Body of pancreas (tissue), 4 donors: ENCODE measurements at regions not wholly inside any gene's neighbourhood (a gene's known extent, or its start where the extent isn't known, plus 50 kb on each side); places are given as distances from the start of the nearest gene placed in this dataset.

Experiments used
- ATAC-seq: fragments of 150-250 bp; one replicate; pipeline ENCODE4 v1.9.1; 2016
- DNase-seq, 4 donors: peaks; one replicate each; pipeline ENCODE4 v3.0.0-alpha.2; 2019
- H3K27ac ChIP-seq, 4 donors: fragments of 200-600 bp; sonication (generic); 1 replicate in 3 of 4; 2 replicates in 1 of 4; pipeline versions ENCODE4 v1.5.1 to v1.6.1; 2016 to 2019; ENCODE audit warnings: mild to moderate bottlenecking in 1 of 4, mixed read lengths in 1 of 4, moderate library complexity in 1 of 4
- H3K27me3 ChIP-seq, 2 donors: fragments of 200-600 bp; sonication (generic); one replicate each; pipeline ENCODE4 v1.6.0; 2016; ENCODE audit warnings: mild to moderate bottlenecking in 1 of 2
- H3K36me3 ChIP-seq, 2 donors: fragments of 200-600 bp; sonication (generic); replicated peaks in 1 of 2; 2 replicates each; pipeline ENCODE4 v1.5.1; 2016; ENCODE audit warnings: low read depth in 2 of 2; ENCODE audit not compliant: insufficient read depth in 1 of 2
- H3K4me1 ChIP-seq: fragments of 200-600 bp; sonication (generic); one replicate; pipeline ENCODE4 v1.6.0; 2016
- H3K4me3 ChIP-seq, 2 donors: fragments of 200-600 bp; sonication (generic); 1 replicate in 1 of 2; 2 replicates in 1 of 2; pipeline ENCODE4 v1.5.1; 2016 to 2019
- H3K9me3 ChIP-seq, 3 donors: fragments of 200-600 bp; sonication (generic); 1 replicate in 2 of 3; 2 replicates in 1 of 3; pipeline ENCODE4 v1.5.1; 2016
- CTCF ChIP-seq, 7 experiments: fragments of 450-650 bp in 4 of 7; fragments of 200-600 bp in 3 of 7; sonication (generic) in 3 of 7; IDR thresholded peaks; one replicate each; pipeline ENCODE4 v1.5.1; 2016 to 2019; ENCODE audit warnings: antibody characterized with exemption in 7 of 7
- POLR2A ChIP-seq, 3 donors: fragments of 450-650 bp; IDR thresholded peaks; one replicate each; pipeline ENCODE4 v1.6.1; 2016; ENCODE audit warnings: antibody characterized with exemption in 3 of 3, mild to moderate bottlenecking in 2 of 3
- WGBS, 2 donors: methylation state at CpG; one replicate each; pipeline ENCODE4 v1.1.5; 2017; 5-methylcytosine and 5-hydroxymethylcytosine counted together
- intact Hi-C: fragments of 100-400 bp; cut with DNase I; formaldehyde crosslinking; loops from one replicate; pipeline ENCODE4 v1.15.1; 2023

GRCh38 chr1:67969446-67969845 lies 81.0 kb downstream of the DIRAS3 start:
- Histone ChIP-seq H3K4me1 (no peaks in the 10 kb centered on the region), H3K4me3 (no peak overlapping the region), H3K27me3 (no peaks in the 10 kb centered on the region), H3K27ac (no peak overlapping the region), H3K9me3 (no peaks in the 10 kb centered on the region), H3K36me3 (no peaks in the 10 kb centered on the region)
- 84 to 93% methylated on average over 2 of the region's 2 CpGs for WGBS, 2 donors
- intact Hi-C loops, result no loop called here
- ATAC-seq (no peak), DNase-seq (no peak)
- TF ChIP-seq POLR2A (IDR thresholded peaks at IDR 0.05) (no peak), CTCF (IDR thresholded peaks at IDR 0.05) (no peak)

- H3K36me3 ChIP-seq, result no peaks in the 10 kb centered on the region
- TF ChIP-seq CTCF (IDR thresholded peaks at IDR 0.05) (no peak), POLR2A (IDR thresholded peaks at IDR 0.05) (no peak)
- H3K9me3 ChIP-seq, result peaks cover 0 to 10% (median 0%) of the 10 kb centered on the region in 3 donors
- ATAC-seq, result no peak
- no peak overlapping the region for H3K4me3 ChIP-seq
- H3K27me3 ChIP-seq, result no peaks in the 10 kb centered on the region
- no peak for DNase-seq
- intact Hi-C loops, result no loop called here
- H3K4me1 ChIP-seq, result no peaks in the 10 kb centered on the region
- no peak overlapping the region for H3K27ac ChIP-seq
Observed at GRCh38 chr1:67966666-67967009, 83.8 kb downstream of the DIRAS3 start.

- intact Hi-C loops, result no loop called here
- Histone ChIP-seq H3K4me1 (no peaks in the 10 kb centered on the region), H3K4me3 (no peak overlapping the region), H3K27ac (no peak overlapping the region), H3K9me3 (peaks cover 0 to 10% (median 0%) of the 10 kb centered on the region in 3 donors), H3K36me3 (no peaks in the 10 kb centered on the region), H3K27me3 (no peaks in the 10 kb centered on the region)
- WGBS, 2 donors, result 91 to 98% methylated on average over 2 of the region's 2 CpGs
- ATAC-seq (no peak), DNase-seq (no peak)
- no peak for TF ChIP-seq POLR2A (IDR thresholded peaks at IDR 0.05)
- no peak for TF ChIP-seq CTCF (IDR thresholded peaks at IDR 0.05)
Observed at GRCh38 chr1:67965995-67966665, 84.3 kb downstream of the DIRAS3 start.

- no peak for TF ChIP-seq CTCF (IDR thresholded peaks at IDR 0.05)
- no peak for TF ChIP-seq POLR2A (IDR thresholded peaks at IDR 0.05)
- no peaks in the 10 kb centered on the region for H3K4me1 ChIP-seq
- peaks cover 0 to 10% (median 0%) of the 10 kb centered on the region in 3 donors for H3K9me3 ChIP-seq
- no peaks in the 10 kb centered on the region for H3K27me3 ChIP-seq
- ATAC-seq (no peak), DNase-seq (no peak)
- H3K4me3 ChIP-seq, result no peak overlapping the region
- H3K27ac ChIP-seq, result no peak overlapping the region
- no peaks in the 10 kb centered on the region for H3K36me3 ChIP-seq
- intact Hi-C loops, result no loop called here
Observed at GRCh38 chr1:67963263-67963662, 87.2 kb downstream of the DIRAS3 start.

GRCh38 chr1:67960766-67961165 lies 89.7 kb downstream of the DIRAS3 start:
- Histone ChIP-seq H3K4me1 (no peaks in the 10 kb centered on the region), H3K27ac (no peak overlapping the region), H3K36me3 (no peaks in the 10 kb centered on the region), H3K27me3 (no peaks in the 10 kb centered on the region), H3K9me3 (peaks cover 0 to 10% (median 0%) of the 10 kb centered on the region in 3 donors), H3K4me3 (no peak overlapping the region)
- no peak for DNase-seq
- intact Hi-C loops, result no loop called here
- ATAC-seq, result no peak
- no peak for TF ChIP-seq POLR2A (IDR thresholded peaks at IDR 0.05)
- no peak for TF ChIP-seq CTCF (IDR thresholded peaks at IDR 0.05)
- WGBS, 2 donors, result 47% methylated on average over 2 of the region's 2 CpGs
